GM12878 (cell line): ENCODE measurements at regions not wholly inside any gene's neighbourhood (a gene's known extent, or its start where the extent isn't known, plus 50 kb on each side); places are given as distances from the start of the nearest gene placed in this dataset.
"Not testable (repeated sequence)": the region's sequence is repeated elsewhere in the genome, so short reads cannot be mapped to it uniquely, and the experiment has no call there.

Experiments
- ATAC-seq: fragments of 200-7000 bp; cut with Tn5 transposase; 3 replicates; pipeline ENCODE4 v1.9.1; 2020; ENCODE audit warnings: mild to moderate bottlenecking, moderate library complexity
- BruUV-seq: library from RNA; stranded (reverse); fragments of 400-500 nt; replicated peaks from 2 replicates; lab custom pipeline; 2021; lab: Mats Ljungman, UMichigan
- CTCF ChIA-PET: fragments of 300-600 bp; sonication (Branson Sonifier 250); formaldehyde crosslinking; extraction: SDS; loops from one replicate; lab custom pipeline; 2021; ENCODE audit warnings: inconsistent platforms; lab: Yijun Ruan, JAX
- POLR2A ChIA-PET: fragments of 350-600 bp; formaldehyde crosslinking; extraction: SDS; loops from one replicate; lab custom pipeline; 2021; ENCODE audit warnings: inconsistent platforms; lab: Charles Lee
- RAD21 ChIA-PET: fragments of 300-600 bp; sonication (Branson Sonifier 250); formaldehyde crosslinking; loops from one replicate; lab custom pipeline; 2023; ENCODE audit warnings: antibody characterized with exemption; ENCODE audit not compliant: unreplicated experiment; lab: Charles Lee
- SMC1A ChIA-PET: fragments of 300-600 bp; sonication (Branson Sonifier 250); formaldehyde crosslinking; loops from one replicate; lab custom pipeline; 2023; ENCODE audit not compliant: unreplicated experiment, uncharacterized antibody; lab: Charles Lee
- DNase-seq: peaks from one replicate; pipeline ENCODE4 v3.0.0-alpha.2; 2011; ENCODE audit warnings: low read depth, low spot score
- FAIRE-seq: peaks from 3 replicates; lab custom pipeline; 2011; peaks lifted over from hg19 to GRCh38; lab: Jason Lieb, UNC
- H2AFZ ChIP-seq: 2 replicates; pipeline ENCODE4 v1.6.0; 2011; ENCODE audit warnings: low read depth, low read length, control low read depth; ENCODE audit not compliant: control insufficient read depth
- H3K27ac ChIP-seq: 2 replicates; pipeline ENCODE4 v1.5.1; 2011; ENCODE audit warnings: control low read depth; ENCODE audit not compliant: control insufficient read depth, insufficient read depth
- H3K27me3 ChIP-seq, 2 experiments: replicated peaks in 1 of 2; 2 replicates each; pipeline versions ENCODE4 v1.6.0 to v1.6.1; 2011; ENCODE audit warnings: low read length in 1 of 2; ENCODE audit not compliant: control insufficient read depth in 2 of 2, insufficient read depth in 2 of 2
- H3K36me3 ChIP-seq, 2 experiments: 2 replicates each; pipeline ENCODE4 v1.5.1; 2011; ENCODE audit warnings: low read length in 1 of 2; ENCODE audit not compliant: control insufficient read depth in 2 of 2, insufficient read depth in 2 of 2
- H3K4me1 ChIP-seq: 2 replicates; pipeline ENCODE4 v1.6.1; 2011; ENCODE audit warnings: mild to moderate bottlenecking, low read length, moderate library complexity, mixed read lengths; ENCODE audit not compliant: control insufficient read depth, insufficient read depth
- H3K4me2 ChIP-seq: 2 replicates; pipeline ENCODE4 v1.6.0; 2011; ENCODE audit warnings: control low read depth; ENCODE audit not compliant: control insufficient read depth, insufficient read depth
- H3K4me3 ChIP-seq: fragments of 200-600 bp; sonication (generic); 2 replicates; pipeline ENCODE4 v1.5.1; 2016
- H3K79me2 ChIP-seq: 2 replicates; pipeline ENCODE4 v1.6.0; 2011; ENCODE audit warnings: low read length; ENCODE audit not compliant: control insufficient read depth, insufficient read depth
- H3K9ac ChIP-seq: 2 replicates; pipeline ENCODE4 v1.8.0; 2011; ENCODE audit warnings: low read length, control low read depth, mixed read lengths; ENCODE audit not compliant: control insufficient read depth, insufficient read depth
- H3K9me3 ChIP-seq: replicated peaks from 3 replicates; pipeline ENCODE4 v1.5.1; 2011; ENCODE audit warnings: mild to moderate bottlenecking, low read length; ENCODE audit not compliant: control insufficient read depth, insufficient read depth
- H4K20me1 ChIP-seq: 2 replicates; pipeline ENCODE4 v1.6.0; 2011; ENCODE audit not compliant: control insufficient read depth, insufficient read depth
- E2F4 ChIP-seq: IDR thresholded peaks from 2 replicates; pipeline ENCODE4 v1.6.1; 2012; ENCODE audit warnings: low read depth, low read length, improper control_type of control experiment
- E2F8 ChIP-seq: fragments of 450-650 bp; IDR thresholded peaks from 2 replicates; pipeline ENCODE4 v1.6.1; 2018; ENCODE audit warnings: mild to moderate bottlenecking, low read depth, moderate library complexity; ENCODE audit not compliant: partially characterized antibody
- HSF1 ChIP-seq: fragments of 150-350 bp; IDR thresholded peaks from 2 replicates; pipeline ENCODE4 v1.6.1; 2014; ENCODE audit warnings: mild to moderate bottlenecking, low read depth, low read length
- TBL1XR1 ChIP-seq: IDR thresholded peaks from 2 replicates; pipeline ENCODE4 v1.6.1; 2012; ENCODE audit warnings: low read depth, low read length, improper control_type of control experiment
- ZNF384 ChIP-seq: IDR thresholded peaks from 2 replicates; pipeline ENCODE4 v1.6.1; 2012; ENCODE audit warnings: low read depth, mild to moderate bottlenecking, low read length, improper control_type of control experiment, borderline replicate concordance
- WGBS: methylation state at CpG from one replicate; pipeline ENCODE4 v1.1.6; 2016; ENCODE audit warnings: low lambda C conversion rate; ENCODE audit not compliant: insufficient replicate concordance, insufficient coverage; ENCODE audit errors: missing lambda C conversion rate; 5-methylcytosine and 5-hydroxymethylcytosine counted together
- in situ Hi-C: fragments of 300-500 bp; cut with MboI; formaldehyde crosslinking; loops from 9 replicates; pipeline ENCODE4 v1.14.3; 2018; ENCODE audit warnings: mixed read lengths
- intact Hi-C: fragments of 100-400 bp; cut with micrococcal nuclease; formaldehyde crosslinking; loops from one replicate; pipeline ENCODE4 v1.14.2; 2022; ENCODE audit not compliant: unreplicated experiment

GRCh38 chr13:89082623-89083022 is 1411.5 kb downstream of the SLITRK5 start:
- Histone ChIP-seq H3K9me3 (no peaks in the 10 kb centered on the region), H3K9ac (no peak overlapping the region), H4K20me1 (no peaks in the 10 kb centered on the region), H3K4me1 (no peaks in the 10 kb centered on the region), H2AFZ (no peak overlapping the region)
- no peak for FAIRE-seq
- SMC1A ChIA-PET = interaction anchor here (0.6 to 1.0 kb wide), 2 partner anchors 15 to 40 kb away, joined by 3 to 4 read pairs; no protein-coding TSS in a partner anchor
- no peak for TF ChIP-seq E2F8
- TF ChIP-seq ZNF384 = no peak
- TF ChIP-seq HSF1 = no peak
- no peak for TF ChIP-seq TBL1XR1
- TF ChIP-seq E2F4 = no peak
- TF ChIP-seq, all 136 proteins: peak for 0
- ChIA-PET POLR2A (no interaction called here), RAD21 (no interaction called here), CTCF (no interaction called here)
- no peaks in the 10 kb centered on the region for H3K27me3 ChIP-seq
- DNase-seq = no peak
- H3K4me2 ChIP-seq = no peak overlapping the region
- ATAC-seq = no peak
- H3K27ac ChIP-seq = no peak overlapping the region
- no peaks in the 10 kb centered on the region for H3K79me2 ChIP-seq
- intact Hi-C loops = no loop called here
- no TSS peak for BruUV-seq
- no peak overlapping the region for H3K4me3 ChIP-seq
- 69% methylated on average over 3 of the region's 3 CpGs for WGBS
- in situ Hi-C loops = no loop called here
- no peaks in the 10 kb centered on the region for H3K36me3 ChIP-seq

- H3K79me2 ChIP-seq, H3K4me2 ChIP-seq, H4K20me1 ChIP-seq, H2AFZ ChIP-seq, H3K4me1 ChIP-seq, H3K9me3 ChIP-seq, SMC1A ChIA-PET, BruUV-seq, H3K36me3 ChIP-seq, ATAC-seq, H3K9ac ChIP-seq, RAD21 ChIA-PET, H3K27me3 ChIP-seq, POLR2A ChIA-PET, in situ Hi-C loops, FAIRE-seq, DNase-seq, intact Hi-C loops, H3K4me3 ChIP-seq, H3K27ac ChIP-seq, CTCF ChIA-PET: not testable (repeated sequence)
- 38% methylated on average over 7 of the region's 16 CpGs for WGBS
Observed at GRCh38 chr13:89088107-89088506, 1416.9 kb downstream of the SLITRK5 start.
